Loucy (cell line): ENCODE measurements at regions not wholly inside any gene's neighbourhood (a gene's known extent, or its start where the extent isn't known, plus 50 kb on each side); places are given as distances from the start of the nearest gene placed in this dataset.

Source experiments
- H2AFZ ChIP-seq: fragments of 200-600 bp; sonication (generic); 2 replicates; pipeline ENCODE4 v1.6.0; 2016; ENCODE audit warnings: antibody characterized with exemption, mild to moderate bottlenecking, low read length, moderate library complexity
- H3F3A ChIP-seq: fragments of 200-600 bp; 2 replicates; pipeline ENCODE4 v1.6.0; 2016; ENCODE audit warnings: antibody characterized with exemption, low read depth, mild to moderate bottlenecking
- H3K27me3 ChIP-seq: fragments of 200-600 bp; sonication (generic); 2 replicates; pipeline ENCODE4 v1.6.1; 2014; ENCODE audit warnings: low read length, mild to moderate bottlenecking; ENCODE audit not compliant: insufficient read depth, poor library complexity, severe bottlenecking
- H3K36me3 ChIP-seq: fragments of 200-600 bp; sonication (generic); 2 replicates; pipeline ENCODE4 v1.6.1; 2016; ENCODE audit warnings: low read length; ENCODE audit not compliant: insufficient read depth
- H3K4me1 ChIP-seq: fragments of 200-600 bp; sonication (generic); 2 replicates; pipeline ENCODE4 v1.5.1; 2014; ENCODE audit warnings: low read length, mild to moderate bottlenecking; ENCODE audit not compliant: insufficient read depth, poor library complexity, severe bottlenecking
- H3K4me2 ChIP-seq: fragments of 200-600 bp; sonication (generic); 2 replicates; pipeline ENCODE4 v1.6.0; 2014; ENCODE audit warnings: antibody characterized with exemption, low read length, low read depth, mild to moderate bottlenecking; ENCODE audit not compliant: poor library complexity, severe bottlenecking
- H3K4me3 ChIP-seq: fragments of 200-600 bp; sonication (generic); 2 replicates; pipeline ENCODE4 v1.5.1; 2014; ENCODE audit warnings: low read length, mild to moderate bottlenecking, mixed read lengths; ENCODE audit not compliant: poor library complexity, severe bottlenecking
- H3K79me2 ChIP-seq: fragments of 200-600 bp; sonication (generic); 2 replicates; pipeline ENCODE4 v1.6.1; 2014; ENCODE audit warnings: low read length; ENCODE audit not compliant: insufficient read depth
- H3K9ac ChIP-seq: fragments of 200-600 bp; sonication (generic); 2 replicates; pipeline ENCODE4 v1.6.0; 2014; ENCODE audit warnings: mild to moderate bottlenecking, low read depth, low read length, moderate library complexity; ENCODE audit not compliant: poor library complexity, severe bottlenecking
- H3K9me2 ChIP-seq: fragments of 200-600 bp; sonication (generic); replicated peaks from 2 replicates; pipeline ENCODE4 v1.6.1; 2016; ENCODE audit warnings: low read depth, low read length, mixed read lengths
- H3K9me3 ChIP-seq: fragments of 200-600 bp; sonication (generic); 2 replicates; pipeline ENCODE4 v1.6.1; 2014; ENCODE audit warnings: mild to moderate bottlenecking, antibody characterized with exemption, low read length, low read depth; ENCODE audit not compliant: insufficient read depth
- H4K20me1 ChIP-seq: fragments of 200-600 bp; sonication (generic); 2 replicates; pipeline ENCODE4 v1.6.0; 2014; ENCODE audit warnings: antibody characterized with exemption, low read length, mild to moderate bottlenecking; ENCODE audit not compliant: insufficient read depth, poor library complexity, severe bottlenecking
- EZH2phosphoT487 ChIP-seq: fragments of 200-600 bp; IDR thresholded peaks from 2 replicates; pipeline ENCODE4 v1.6.1; 2018; ENCODE audit warnings: antibody characterized with exemption, mild to moderate bottlenecking, moderate library complexity, borderline replicate concordance
- TF ChIP-seq, protein P1 (sequence below): fragments of 200-600 bp; sonication (generic); conservative IDR thresholded peaks from 2 replicates; pipeline ENCODE4 v1.5.1; 2014; ENCODE audit warnings: mild to moderate bottlenecking, antibody characterized with exemption, low read length

GRCh38 chr2:145344076-145344724, 824.3 kb upstream of the ZEB2 start:
- TF ChIP-seq, protein P1, sequence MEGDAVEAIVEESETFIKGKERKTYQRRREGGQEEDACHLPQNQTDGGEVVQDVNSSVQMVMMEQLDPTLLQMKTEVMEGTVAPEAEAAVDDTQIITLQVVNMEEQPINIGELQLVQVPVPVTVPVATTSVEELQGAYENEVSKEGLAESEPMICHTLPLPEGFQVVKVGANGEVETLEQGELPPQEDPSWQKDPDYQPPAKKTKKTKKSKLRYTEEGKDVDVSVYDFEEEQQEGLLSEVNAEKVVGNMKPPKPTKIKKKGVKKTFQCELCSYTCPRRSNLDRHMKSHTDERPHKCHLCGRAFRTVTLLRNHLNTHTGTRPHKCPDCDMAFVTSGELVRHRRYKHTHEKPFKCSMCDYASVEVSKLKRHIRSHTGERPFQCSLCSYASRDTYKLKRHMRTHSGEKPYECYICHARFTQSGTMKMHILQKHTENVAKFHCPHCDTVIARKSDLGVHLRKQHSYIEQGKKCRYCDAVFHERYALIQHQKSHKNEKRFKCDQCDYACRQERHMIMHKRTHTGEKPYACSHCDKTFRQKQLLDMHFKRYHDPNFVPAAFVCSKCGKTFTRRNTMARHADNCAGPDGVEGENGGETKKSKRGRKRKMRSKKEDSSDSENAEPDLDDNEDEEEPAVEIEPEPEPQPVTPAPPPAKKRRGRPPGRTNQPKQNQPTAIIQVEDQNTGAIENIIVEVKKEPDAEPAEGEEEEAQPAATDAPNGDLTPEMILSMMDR, result no peak
- TF ChIP-seq EZH2phosphoT487, result no peak
- Histone ChIP-seq H3K4me1 (no peaks in the 10 kb centered on the region), H3F3A (no peaks in the 10 kb centered on the region), H2AFZ (no peak overlapping the region), H3K4me3 (no peak overlapping the region), H3K4me2 (no peak overlapping the region), H4K20me1 (no peaks in the 10 kb centered on the region), H3K36me3 (no peaks in the 10 kb centered on the region), H3K9ac (no peak overlapping the region), H3K27me3 (no peaks in the 10 kb centered on the region), H3K9me3 (no peaks in the 10 kb centered on the region), H3K9me2 (no peaks in the 10 kb centered on the region), H3K79me2 (no peaks in the 10 kb centered on the region)

- Histone ChIP-seq H4K20me1 (no peaks in the 10 kb centered on the region), H3F3A (no peaks in the 10 kb centered on the region), H3K9me2 (no peaks in the 10 kb centered on the region), H3K4me1 (no peaks in the 10 kb centered on the region), H3K9me3 (no peaks in the 10 kb centered on the region), H3K36me3 (no peaks in the 10 kb centered on the region), H3K4me2 (no peak overlapping the region), H2AFZ (no peak overlapping the region), H3K9ac (no peak overlapping the region), H3K27me3 (no peaks in the 10 kb centered on the region), H3K4me3 (no peak overlapping the region), H3K79me2 (no peaks in the 10 kb centered on the region)
- no peak for TF ChIP-seq EZH2phosphoT487
- TF ChIP-seq, protein P1, result no peak
Observed at GRCh38 chr2:145343287-145343686, 823.4 kb upstream of the ZEB2 start.

DNA sequence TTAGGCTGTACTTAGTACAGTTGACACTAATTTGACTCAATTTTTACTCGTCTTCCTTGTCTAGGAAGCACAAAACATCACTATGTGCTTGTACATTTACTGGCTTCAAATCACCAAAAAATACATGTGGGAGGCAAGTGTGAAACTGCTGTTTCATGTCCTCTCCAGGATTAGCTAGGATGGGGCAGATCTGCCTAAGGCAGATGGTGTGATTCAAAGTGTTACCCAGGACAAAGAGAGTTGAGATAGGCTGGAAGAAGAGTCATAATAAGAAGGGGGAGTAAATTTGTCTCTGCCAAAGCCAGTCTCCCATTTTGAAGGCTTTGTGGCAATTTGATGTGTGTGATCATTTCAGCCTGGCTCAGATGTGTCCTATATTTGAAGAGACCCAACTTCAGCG, 821.6 kb upstream of the ZEB2 start:
- H3K4me1 ChIP-seq, result no peaks in the 10 kb centered on the region
- no peaks in the 10 kb centered on the region for H3K9me2 ChIP-seq
- H3K36me3 ChIP-seq, result no peaks in the 10 kb centered on the region
- no peak overlapping the region for H3K9ac ChIP-seq
- H3K79me2 ChIP-seq, result no peaks in the 10 kb centered on the region
- no peak overlapping the region for H3K4me2 ChIP-seq
- H4K20me1 ChIP-seq, result no peaks in the 10 kb centered on the region
- no peak overlapping the region for H3K4me3 ChIP-seq
- H3F3A ChIP-seq, result no peaks in the 10 kb centered on the region
- H3K9me3 ChIP-seq, result no peaks in the 10 kb centered on the region
- H3K27me3 ChIP-seq, result no peaks in the 10 kb centered on the region
- no peak for TF ChIP-seq EZH2phosphoT487
- TF ChIP-seq, protein P1, result no peak
- H2AFZ ChIP-seq, result no peak overlapping the region
